DOHH2 (cell line): ENCODE measurements at regions not wholly inside any gene's neighbourhood (a gene's known extent, or its start where the extent isn't known, plus 50 kb on each side); places are given as distances from the start of the nearest gene placed in this dataset.

Experiments used
- H3F3A ChIP-seq: fragments of 200-600 bp; sonication (generic), shearing (Covaris generic); 2 replicates; pipeline ENCODE4 v1.6.0; 2016; ENCODE audit warnings: antibody characterized with exemption, mild to moderate bottlenecking; ENCODE audit not compliant: control insufficient read depth, insufficient read depth
- H3K27ac ChIP-seq: fragments of 200-600 bp; sonication (generic); 2 replicates; pipeline ENCODE4 v1.5.1; 2014; ENCODE audit warnings: low read depth, mild to moderate bottlenecking, low read length, moderate library complexity
- H3K27me3 ChIP-seq: fragments of 200-600 bp; sonication (generic); 2 replicates; pipeline ENCODE4 v1.6.1; 2014; ENCODE audit warnings: mild to moderate bottlenecking, low read length, mixed read lengths; ENCODE audit not compliant: control insufficient read depth
- H3K36me3 ChIP-seq: fragments of 200-600 bp; sonication (generic); 2 replicates; pipeline ENCODE4 v1.6.1; 2014; ENCODE audit warnings: mild to moderate bottlenecking, low read length, moderate library complexity, mixed read lengths; ENCODE audit not compliant: control insufficient read depth
- H3K4me1 ChIP-seq: fragments of 200-600 bp; sonication (generic); 2 replicates; pipeline ENCODE4 v1.6.1; 2014; ENCODE audit warnings: mild to moderate bottlenecking, low read length, mixed read lengths; ENCODE audit not compliant: control insufficient read depth
- H3K4me2 ChIP-seq: fragments of 200-600 bp; sonication (generic); 2 replicates; pipeline ENCODE4 v1.6.0; 2014; ENCODE audit warnings: mild to moderate bottlenecking, low read length, moderate library complexity
- H3K4me3 ChIP-seq: fragments of 200-600 bp; sonication (generic); 2 replicates; pipeline ENCODE4 v1.5.1; 2014; ENCODE audit warnings: mild to moderate bottlenecking, low read length, mixed read lengths
- H3K79me2 ChIP-seq: fragments of 200-600 bp; sonication (generic); 2 replicates; pipeline ENCODE4 v1.6.1; 2014; ENCODE audit warnings: mild to moderate bottlenecking, low read length, mixed read lengths; ENCODE audit not compliant: control insufficient read depth
- H3K9me2 ChIP-seq: fragments of 200-600 bp; sonication (generic); replicated peaks from 2 replicates; pipeline ENCODE4 v1.6.1; 2014; ENCODE audit warnings: mild to moderate bottlenecking, low read length, mixed read lengths; ENCODE audit not compliant: control insufficient read depth
- H3K9me3 ChIP-seq: fragments of 200-600 bp; sonication (generic); 2 replicates; pipeline ENCODE4 v1.6.1; 2014; ENCODE audit warnings: antibody characterized with exemption, low read length, mixed read lengths; ENCODE audit not compliant: control insufficient read depth, insufficient read depth
- H4K20me1 ChIP-seq: fragments of 200-600 bp; sonication (generic); 2 replicates; pipeline ENCODE4 v1.6.0; 2014; ENCODE audit warnings: low read depth, mild to moderate bottlenecking, antibody characterized with exemption, low read length, moderate library complexity; ENCODE audit not compliant: control insufficient read depth, insufficient read depth
- EZH2phosphoT487 ChIP-seq: fragments of 200-600 bp; sonication (generic); IDR thresholded peaks from 2 replicates; pipeline ENCODE4 v1.6.1; 2017; ENCODE audit warnings: borderline replicate concordance, mild to moderate bottlenecking, antibody characterized with exemption, low read length, moderate library complexity, mixed read lengths
- TF ChIP-seq, protein P1 (sequence below): fragments of 200-600 bp; sonication (generic); IDR thresholded peaks from one replicate; pipeline ENCODE4 v1.5.1; 2014; ENCODE audit warnings: antibody characterized with exemption, mild to moderate bottlenecking, low read depth, low read length; ENCODE audit not compliant: poor library complexity, severe bottlenecking

DNA sequence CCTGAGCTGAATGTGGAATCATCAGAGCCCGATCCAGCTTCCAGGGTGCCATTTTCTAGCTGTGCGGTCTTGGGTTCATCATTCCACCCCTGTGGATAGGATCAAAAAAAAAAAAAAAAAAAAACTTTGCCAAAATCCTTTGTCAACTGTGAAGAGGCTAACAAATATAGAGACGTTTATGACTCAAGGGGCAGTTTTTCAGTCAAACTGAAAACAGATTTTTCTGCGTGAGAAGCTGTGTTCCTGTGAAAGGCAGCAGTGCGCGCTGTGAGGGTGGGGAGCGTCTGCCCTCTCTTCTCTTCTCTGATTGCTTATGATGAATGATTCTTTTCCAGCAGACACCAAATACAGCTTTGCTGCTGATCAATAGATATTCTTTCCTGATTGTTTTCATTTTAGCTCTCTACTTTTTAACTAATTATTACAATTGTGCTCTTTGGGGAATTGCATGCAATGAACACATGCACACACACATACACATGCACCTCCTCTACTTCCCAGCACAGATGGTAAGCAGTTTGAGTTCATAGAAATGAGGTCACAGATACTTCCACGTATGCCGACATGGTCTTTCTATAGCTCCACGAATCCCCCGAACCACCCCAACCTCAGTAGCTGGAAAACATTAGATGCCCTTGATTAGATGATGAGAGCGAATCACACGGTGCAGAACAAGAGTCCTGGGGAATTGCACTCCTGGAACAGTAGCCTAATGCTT, 175.4 kb downstream of the NRP2 start:
- Histone ChIP-seq H3F3A (no peaks in the 10 kb centered on the region), H3K4me3 (no peak overlapping the region), H3K9me2 (no peaks in the 10 kb centered on the region), H3K9me3 (no peaks in the 10 kb centered on the region), H3K4me2 (no peak overlapping the region), H3K27me3 (peaks cover 16% of the 10 kb centered on the region), H3K4me1 (no peaks in the 10 kb centered on the region; the same call in 1 of the 2 replicates), H3K27ac (no peak overlapping the region), H3K79me2 (no peaks in the 10 kb centered on the region), H3K36me3 (no peaks in the 10 kb centered on the region), H4K20me1 (no peaks in the 10 kb centered on the region)
- no peak for TF ChIP-seq EZH2phosphoT487
- TF ChIP-seq, protein P1, sequence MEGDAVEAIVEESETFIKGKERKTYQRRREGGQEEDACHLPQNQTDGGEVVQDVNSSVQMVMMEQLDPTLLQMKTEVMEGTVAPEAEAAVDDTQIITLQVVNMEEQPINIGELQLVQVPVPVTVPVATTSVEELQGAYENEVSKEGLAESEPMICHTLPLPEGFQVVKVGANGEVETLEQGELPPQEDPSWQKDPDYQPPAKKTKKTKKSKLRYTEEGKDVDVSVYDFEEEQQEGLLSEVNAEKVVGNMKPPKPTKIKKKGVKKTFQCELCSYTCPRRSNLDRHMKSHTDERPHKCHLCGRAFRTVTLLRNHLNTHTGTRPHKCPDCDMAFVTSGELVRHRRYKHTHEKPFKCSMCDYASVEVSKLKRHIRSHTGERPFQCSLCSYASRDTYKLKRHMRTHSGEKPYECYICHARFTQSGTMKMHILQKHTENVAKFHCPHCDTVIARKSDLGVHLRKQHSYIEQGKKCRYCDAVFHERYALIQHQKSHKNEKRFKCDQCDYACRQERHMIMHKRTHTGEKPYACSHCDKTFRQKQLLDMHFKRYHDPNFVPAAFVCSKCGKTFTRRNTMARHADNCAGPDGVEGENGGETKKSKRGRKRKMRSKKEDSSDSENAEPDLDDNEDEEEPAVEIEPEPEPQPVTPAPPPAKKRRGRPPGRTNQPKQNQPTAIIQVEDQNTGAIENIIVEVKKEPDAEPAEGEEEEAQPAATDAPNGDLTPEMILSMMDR: no peak

DNA sequence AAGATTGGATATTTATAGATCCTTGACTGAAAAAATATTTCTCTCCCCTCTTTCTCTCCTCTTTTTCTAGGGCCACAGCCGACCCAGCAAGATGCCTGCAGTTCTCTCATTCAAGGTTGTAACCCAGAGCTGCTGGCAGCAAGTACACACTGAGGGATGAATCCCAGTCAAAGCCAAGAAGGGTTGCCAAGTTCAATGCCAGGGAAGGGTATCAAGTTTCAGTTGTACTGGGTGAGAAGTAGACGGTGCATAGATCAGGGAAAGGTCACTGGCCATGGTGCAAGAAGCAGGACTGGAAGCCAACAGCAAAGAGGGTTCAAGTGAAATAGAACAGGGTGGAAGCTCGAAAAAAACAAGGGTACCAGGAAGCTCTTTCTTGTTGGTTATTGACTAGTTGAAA, 170.2 kb downstream of the NRP2 start:
- Histone ChIP-seq H3K9me3 (no peaks in the 10 kb centered on the region), H3F3A (no peaks in the 10 kb centered on the region), H3K4me2 (no peak overlapping the region), H3K36me3 (no peaks in the 10 kb centered on the region), H4K20me1 (no peaks in the 10 kb centered on the region), H3K79me2 (no peaks in the 10 kb centered on the region), H3K27me3 (no peaks in the 10 kb centered on the region), H3K4me3 (no peak overlapping the region), H3K9me2 (no peaks in the 10 kb centered on the region), H3K27ac (no peak overlapping the region), H3K4me1 (no peaks in the 10 kb centered on the region)
- TF ChIP-seq, protein P1: no peak
- no peak for TF ChIP-seq EZH2phosphoT487

DNA sequence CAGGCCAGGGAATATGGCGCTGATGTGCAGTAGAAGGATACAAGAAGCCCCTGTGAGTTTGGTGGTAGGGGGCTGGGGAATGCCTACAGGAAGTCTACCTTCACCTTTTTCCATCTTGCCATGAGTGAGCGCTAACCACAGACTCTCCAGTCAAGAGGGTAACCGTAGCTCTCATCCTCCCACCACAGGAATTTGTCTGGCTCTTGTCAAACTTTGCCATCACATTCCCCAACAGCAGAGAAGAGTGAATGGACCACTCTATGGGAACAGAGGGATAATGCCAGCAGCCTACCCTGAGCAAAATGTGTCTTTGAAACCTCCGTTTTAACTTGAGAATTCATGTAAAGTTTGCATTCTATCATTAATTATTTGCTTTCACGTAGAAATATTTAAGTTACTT, 168.3 kb downstream of the NRP2 start:
- Histone ChIP-seq H3K9me2 (no peaks in the 10 kb centered on the region), H3K4me2 (no peak overlapping the region), H3K36me3 (no peaks in the 10 kb centered on the region), H4K20me1 (no peaks in the 10 kb centered on the region), H3K4me3 (no peak overlapping the region), H3K9me3 (no peaks in the 10 kb centered on the region), H3K79me2 (no peaks in the 10 kb centered on the region), H3K4me1 (no peaks in the 10 kb centered on the region), H3F3A (no peaks in the 10 kb centered on the region), H3K27ac (no peak overlapping the region), H3K27me3 (no peaks in the 10 kb centered on the region)
- no peak for TF ChIP-seq EZH2phosphoT487
- TF ChIP-seq, protein P1: no peak
